ENCODE measurements at regions not wholly inside any gene's neighbourhood (a gene's known extent, or its start where the extent isn't known, plus 50 kb on each side); places are given as distances from the start of the nearest gene placed in this dataset.
"Not testable (repeated sequence)": the region's sequence is repeated elsewhere in the genome, so short reads cannot be mapped to it uniquely, and the experiment has no call there.

DNA sequence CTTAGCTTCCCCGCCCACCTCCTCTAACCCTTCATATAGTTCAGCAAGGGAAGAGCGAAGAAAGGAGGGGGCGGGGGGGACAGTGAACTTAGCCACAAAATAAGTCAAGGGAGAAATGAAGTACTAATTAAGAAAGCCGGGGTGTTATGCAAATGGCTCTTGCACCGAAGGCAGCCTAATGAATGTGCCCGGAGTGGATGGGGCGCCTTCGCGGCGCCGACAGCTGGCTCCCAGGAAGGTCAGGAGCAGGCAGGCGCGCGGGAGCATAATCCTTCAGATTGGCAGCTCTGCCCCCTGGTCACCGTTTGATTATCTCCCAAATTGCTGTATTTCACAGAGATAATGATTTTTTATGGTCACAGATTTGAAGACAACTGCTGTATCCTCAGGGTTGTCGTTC, 395.1 kb downstream of the TFAP2B start:
- Histone ChIP-seq H3K27ac (no peak overlapping the region), H3K27me3 (no peaks in the 10 kb centered on the region), H3K4me3 (no peak overlapping the region), H3K36me3 (no peaks in the 10 kb centered on the region), H3K9me3 (no peaks in the 10 kb centered on the region), H3K4me1 (no peaks in the 10 kb centered on the region)
- DNase-seq (ENCODE audit: extremely low spot score in 2 of 2) = no peak
- TF ChIP-seq, protein P1, sequence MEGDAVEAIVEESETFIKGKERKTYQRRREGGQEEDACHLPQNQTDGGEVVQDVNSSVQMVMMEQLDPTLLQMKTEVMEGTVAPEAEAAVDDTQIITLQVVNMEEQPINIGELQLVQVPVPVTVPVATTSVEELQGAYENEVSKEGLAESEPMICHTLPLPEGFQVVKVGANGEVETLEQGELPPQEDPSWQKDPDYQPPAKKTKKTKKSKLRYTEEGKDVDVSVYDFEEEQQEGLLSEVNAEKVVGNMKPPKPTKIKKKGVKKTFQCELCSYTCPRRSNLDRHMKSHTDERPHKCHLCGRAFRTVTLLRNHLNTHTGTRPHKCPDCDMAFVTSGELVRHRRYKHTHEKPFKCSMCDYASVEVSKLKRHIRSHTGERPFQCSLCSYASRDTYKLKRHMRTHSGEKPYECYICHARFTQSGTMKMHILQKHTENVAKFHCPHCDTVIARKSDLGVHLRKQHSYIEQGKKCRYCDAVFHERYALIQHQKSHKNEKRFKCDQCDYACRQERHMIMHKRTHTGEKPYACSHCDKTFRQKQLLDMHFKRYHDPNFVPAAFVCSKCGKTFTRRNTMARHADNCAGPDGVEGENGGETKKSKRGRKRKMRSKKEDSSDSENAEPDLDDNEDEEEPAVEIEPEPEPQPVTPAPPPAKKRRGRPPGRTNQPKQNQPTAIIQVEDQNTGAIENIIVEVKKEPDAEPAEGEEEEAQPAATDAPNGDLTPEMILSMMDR (IDR thresholded peaks at IDR 0.05) = no peak
- TF ChIP-seq POLR2AphosphoS5 (IDR thresholded peaks at IDR 0.05; ENCODE audit: insufficient read depth in 1 of 2, low read depth in 1 of 2) (no peak), POLR2A (IDR thresholded peaks at IDR 0.05) (no peak)
- intact Hi-C loops (cut with DNase I) = no loop called here

DNA sequence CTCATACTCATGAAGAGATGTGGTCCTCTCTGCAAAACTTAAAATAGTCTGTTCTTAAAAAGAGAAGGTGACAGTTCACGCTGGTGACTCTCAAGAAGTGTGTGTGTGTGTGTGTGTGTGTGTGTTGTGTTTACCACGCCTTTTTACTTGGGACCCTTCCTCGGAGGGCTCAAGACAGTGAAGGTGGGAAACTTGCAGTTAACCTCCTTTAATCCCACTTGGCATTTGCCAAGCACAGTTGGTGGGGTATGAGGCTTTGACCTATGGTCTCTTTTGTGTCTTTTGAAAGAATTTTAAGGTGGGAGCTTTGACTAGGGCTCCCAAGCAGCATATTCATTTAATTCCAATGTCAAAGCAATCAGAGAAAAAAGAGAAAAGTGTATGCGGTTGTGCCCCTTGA, 395.8 kb downstream of the TFAP2B start:
- H3K4me1 ChIP-seq = no peaks in the 10 kb centered on the region
- no peak overlapping the region for H3K4me3 ChIP-seq
- TF ChIP-seq POLR2A (IDR thresholded peaks at IDR 0.05) (no peak), POLR2AphosphoS5 (IDR thresholded peaks at IDR 0.05; ENCODE audit: insufficient read depth in 1 of 2, low read depth in 1 of 2) (no peak)
- TF ChIP-seq, protein P1 (IDR thresholded peaks at IDR 0.05) = no peak
- intact Hi-C loops (cut with DNase I) = no loop called here
- H3K27me3 ChIP-seq = no peaks in the 10 kb centered on the region
- no peak overlapping the region for H3K27ac ChIP-seq
- no peaks in the 10 kb centered on the region for H3K36me3 ChIP-seq
- DNase-seq (ENCODE audit: extremely low spot score in 2 of 2) = no peak
- H3K9me3 ChIP-seq = no peaks in the 10 kb centered on the region

DNA sequence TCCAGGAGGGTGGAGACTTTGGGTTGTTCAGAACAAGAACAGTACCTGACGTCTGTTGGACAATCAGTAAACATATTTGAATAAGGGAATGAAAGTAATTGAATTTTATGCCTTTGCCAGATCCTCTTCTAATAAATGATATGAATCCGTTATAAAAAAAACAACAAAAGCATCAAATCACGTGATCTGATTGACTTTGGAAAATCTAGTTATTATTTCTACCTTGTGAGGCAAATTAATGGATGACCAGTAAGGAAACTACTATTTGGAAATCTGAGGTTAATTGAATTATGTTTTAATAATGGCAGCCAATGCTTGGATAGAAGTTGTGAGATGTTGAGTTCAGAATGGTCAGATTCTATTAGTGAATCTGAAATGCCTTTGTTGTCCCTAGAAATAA, 399.5 kb downstream of the TFAP2B start:
- Histone ChIP-seq H3K4me1 (no peaks in the 10 kb centered on the region), H3K36me3 (no peaks in the 10 kb centered on the region), H3K27ac (no peak overlapping the region), H3K9me3 (no peaks in the 10 kb centered on the region), H3K4me3 (no peak overlapping the region), H3K27me3 (no peaks in the 10 kb centered on the region)
- DNase-seq (ENCODE audit: extremely low spot score in 2 of 2) = no peak
- TF ChIP-seq, protein P1 (IDR thresholded peaks at IDR 0.05) = no peak
- TF ChIP-seq POLR2AphosphoS5 (IDR thresholded peaks at IDR 0.05; ENCODE audit: insufficient read depth in 1 of 2, low read depth in 1 of 2) (no peak), POLR2A (IDR thresholded peaks at IDR 0.05) (no peak)
- intact Hi-C loops (cut with DNase I) = no loop called here

DNA sequence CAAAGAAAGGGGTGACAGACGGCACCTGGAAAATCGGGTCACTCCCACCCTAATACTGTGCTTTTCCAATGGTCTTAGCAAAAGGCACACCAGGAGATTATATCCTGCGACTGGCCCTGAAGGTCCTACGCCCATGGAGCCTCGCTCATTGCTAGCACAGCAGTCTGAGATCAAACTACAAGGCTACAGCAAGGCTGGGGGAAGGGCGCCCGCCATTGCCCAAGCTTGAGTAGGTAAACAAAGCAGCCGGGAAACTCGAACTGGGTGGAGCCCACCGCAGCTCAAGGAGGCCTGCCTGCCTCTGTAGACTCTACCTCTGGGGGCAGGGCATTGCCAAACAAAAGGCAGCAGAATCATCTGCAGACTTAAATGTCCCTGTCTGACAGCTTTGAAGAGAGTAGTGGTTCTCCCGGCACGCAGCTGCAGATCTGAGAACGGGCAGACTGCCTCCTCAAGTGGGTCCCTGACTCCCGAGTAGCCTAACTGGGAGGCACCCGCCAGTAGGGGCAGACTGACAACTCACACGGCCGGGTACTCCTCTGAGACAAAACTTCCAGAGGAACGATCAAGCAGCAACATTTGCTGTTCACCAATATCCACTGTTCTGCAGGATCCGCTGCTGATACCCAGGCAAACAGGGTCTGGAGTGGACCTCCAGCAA, 406.0 kb downstream of the TFAP2B start:
- H3K4me3 ChIP-seq; intact Hi-C loops (cut with DNase I); H3K9me3 ChIP-seq; H3K4me1 ChIP-seq; H3K36me3 ChIP-seq; H3K27me3 ChIP-seq; H3K27ac ChIP-seq; DNase-seq (ENCODE audit: extremely low spot score in 2 of 2): not testable (repeated sequence)

DNA sequence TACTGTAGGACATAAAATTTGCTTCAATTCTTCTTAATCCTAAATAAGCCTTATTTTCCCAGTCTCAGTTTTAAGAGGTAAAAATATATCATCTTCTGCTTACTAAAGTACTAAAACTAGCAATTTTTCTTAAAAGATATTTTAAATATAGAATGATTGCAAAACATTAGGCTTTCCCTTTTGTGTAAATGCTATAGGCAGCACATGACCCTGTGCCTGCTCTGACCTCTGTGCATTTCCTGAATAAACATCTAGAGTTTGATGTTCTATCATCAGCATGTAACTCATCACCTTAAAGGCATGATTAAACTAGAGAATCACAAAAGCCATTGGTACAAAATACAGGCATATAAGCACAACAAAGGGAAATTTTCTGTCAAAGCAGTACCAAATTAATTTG, 422.7 kb downstream of the TFAP2B start:
- intact Hi-C loops (cut with DNase I) = no loop called here
- Histone ChIP-seq H3K4me3 (no peak overlapping the region), H3K36me3 (no peaks in the 10 kb centered on the region), H3K9me3 (no peaks in the 10 kb centered on the region), H3K27me3 (no peaks in the 10 kb centered on the region), H3K4me1 (no peaks in the 10 kb centered on the region), H3K27ac (no peak overlapping the region)
- TF ChIP-seq POLR2A (IDR thresholded peaks at IDR 0.05) (no peak), POLR2AphosphoS5 (IDR thresholded peaks at IDR 0.05; ENCODE audit: insufficient read depth in 1 of 2, low read depth in 1 of 2) (no peak)
- TF ChIP-seq, protein P1 (IDR thresholded peaks at IDR 0.05) = no peak
- no peak for DNase-seq (ENCODE audit: extremely low spot score in 2 of 2)

Measured in vagina (tissue), 2 donors.